ENCODE measurements at regions not wholly inside any gene's neighbourhood (a gene's known extent, or its start where the extent isn't known, plus 50 kb on each side); places are given as distances from the start of the nearest gene placed in this dataset.

GRCh38 chr22:49650336-49651241, 177.1 kb downstream of the BRD1 start:
- H3K27ac Mint-ChIP-seq, result no peak overlapping the region
- TF ChIP-seq CTCF (IDR thresholded peaks at IDR 0.05; ENCODE audit: unreplicated experiment in 3 of 3), result no peak
- H3K9me3 Mint-ChIP-seq, result peaks cover 6% of the 10 kb centered on the region
- peaks cover 33% of the 10 kb centered on the region for H3K27me3 Mint-ChIP-seq (ENCODE audit: low read depth)
- no peak overlapping the region for H3K4me3 Mint-ChIP-seq
- no peaks in the 10 kb centered on the region for H3K4me1 Mint-ChIP-seq
- H3K36me3 Mint-ChIP-seq (ENCODE audit: low read depth), result no peaks in the 10 kb centered on the region

GRCh38 chr22:49649166-49650068, 178.3 kb downstream of the BRD1 start:
- no peak overlapping the region for H3K27ac Mint-ChIP-seq
- H3K9me3 Mint-ChIP-seq, result peaks cover 6% of the 10 kb centered on the region
- H3K4me1 Mint-ChIP-seq, result no peaks in the 10 kb centered on the region
- H3K4me3 Mint-ChIP-seq, result no peak overlapping the region
- no peaks in the 10 kb centered on the region for H3K36me3 Mint-ChIP-seq (ENCODE audit: low read depth)
- H3K27me3 Mint-ChIP-seq (ENCODE audit: low read depth), result peaks cover 32% of the 10 kb centered on the region
- no peak for TF ChIP-seq CTCF (IDR thresholded peaks at IDR 0.05; ENCODE audit: unreplicated experiment in 3 of 3)

GRCh38 chr22:49648053-49648452, 179.6 kb downstream of the BRD1 start:
- H3K27ac Mint-ChIP-seq, result no peak overlapping the region
- no peaks in the 10 kb centered on the region for H3K36me3 Mint-ChIP-seq (ENCODE audit: low read depth)
- H3K27me3 Mint-ChIP-seq (ENCODE audit: low read depth), result peaks cover 32% of the 10 kb centered on the region
- no peaks in the 10 kb centered on the region for H3K4me1 Mint-ChIP-seq
- H3K4me3 Mint-ChIP-seq, result no peak overlapping the region
- H3K9me3 Mint-ChIP-seq, result peaks cover 6% of the 10 kb centered on the region
- TF ChIP-seq CTCF (IDR thresholded peaks at IDR 0.05; ENCODE audit: unreplicated experiment in 3 of 3), result no peak

GRCh38 chr22:49647627-49648026, 180.0 kb downstream of the BRD1 start:
- H3K4me3 Mint-ChIP-seq, result no peak overlapping the region
- no peaks in the 10 kb centered on the region for H3K36me3 Mint-ChIP-seq (ENCODE audit: low read depth)
- H3K27me3 Mint-ChIP-seq (ENCODE audit: low read depth), result peaks cover 32% of the 10 kb centered on the region
- H3K4me1 Mint-ChIP-seq, result no peaks in the 10 kb centered on the region
- H3K27ac Mint-ChIP-seq, result no peak overlapping the region
- TF ChIP-seq CTCF (IDR thresholded peaks at IDR 0.05; ENCODE audit: unreplicated experiment in 3 of 3), result no peak
- peaks cover 6% of the 10 kb centered on the region for H3K9me3 Mint-ChIP-seq

GRCh38 chr22:49646876-49647275, 180.8 kb downstream of the BRD1 start:
- peaks cover 32% of the 10 kb centered on the region for H3K27me3 Mint-ChIP-seq (ENCODE audit: low read depth)
- no peak for TF ChIP-seq CTCF (IDR thresholded peaks at IDR 0.05; ENCODE audit: unreplicated experiment in 3 of 3)
- peaks cover 6% of the 10 kb centered on the region for H3K9me3 Mint-ChIP-seq

More at GRCh38 chr22:49646876-49647275, 180.8 kb downstream of the BRD1 start:
- Mint-ChIP-seq H3K27ac (no peak overlapping the region), H3K4me3 (no peak overlapping the region), H3K4me1 (no peaks in the 10 kb centered on the region), H3K36me3 (ENCODE audit: low read depth) (no peaks in the 10 kb centered on the region)

All from nephron (organoid).